Prostate gland (tissue), 2 donors: ENCODE measurements at regions not wholly inside any gene's neighbourhood (a gene's known extent, or its start where the extent isn't known, plus 50 kb on each side); places are given as distances from the start of the nearest gene placed in this dataset.

Experiments
- CTCF ChIP-seq, 4 experiments: fragments of 200-600 bp in 2 of 4; fragments of 450-650 bp in 2 of 4; sonication (generic) in 2 of 4; IDR thresholded peaks; 1 replicate in 3 of 4; 2 replicates in 1 of 4; pipeline ENCODE4 v1.5.1; 2016 to 2019; ENCODE audit warnings: antibody characterized with exemption in 4 of 4, mild to moderate bottlenecking in 2 of 4, moderate library complexity in 2 of 4
- POLR2A ChIP-seq: fragments of 450-650 bp; IDR thresholded peaks from one replicate; pipeline ENCODE4 v1.6.1; 2016; ENCODE audit warnings: antibody characterized with exemption, mild to moderate bottlenecking
- POLR2AphosphoS5 ChIP-seq: sonication (generic); formaldehyde crosslinking; IDR thresholded peaks from one replicate; pipeline ENCODE4 v1.6.1; 2017; ENCODE audit warnings: antibody characterized with exemption

- no peak for TF ChIP-seq CTCF (IDR thresholded peaks at IDR 0.05)
- TF ChIP-seq POLR2AphosphoS5 = no peak
- no peak for TF ChIP-seq POLR2A
Observed at GRCh38 chr13:109297628-109298027, 488.8 kb downstream of the IRS2 start.
